NOMO-1 treated with dmso at 0.1 percent for 144 hours (cell line): ENCODE measurements at regions not wholly inside any gene's neighbourhood (a gene's known extent, or its start where the extent isn't known, plus 50 kb on each side); places are given as distances from the start of the nearest gene placed in this dataset.
A peak's percentile ranks its signal among the peaks of the same experiment; 100 is the strongest.

ENCODE experiments used
- DNase-seq: peaks from one replicate; lab custom pipeline; 2025; ENCODE audit not compliant: unreplicated experiment; lab: John Stamatoyannopoulos, UW

GRCh38 chr16:17877821-17878360 lies 407.1 kb upstream of the XYLT1 start:
- no peak for DNase-seq

DNA sequence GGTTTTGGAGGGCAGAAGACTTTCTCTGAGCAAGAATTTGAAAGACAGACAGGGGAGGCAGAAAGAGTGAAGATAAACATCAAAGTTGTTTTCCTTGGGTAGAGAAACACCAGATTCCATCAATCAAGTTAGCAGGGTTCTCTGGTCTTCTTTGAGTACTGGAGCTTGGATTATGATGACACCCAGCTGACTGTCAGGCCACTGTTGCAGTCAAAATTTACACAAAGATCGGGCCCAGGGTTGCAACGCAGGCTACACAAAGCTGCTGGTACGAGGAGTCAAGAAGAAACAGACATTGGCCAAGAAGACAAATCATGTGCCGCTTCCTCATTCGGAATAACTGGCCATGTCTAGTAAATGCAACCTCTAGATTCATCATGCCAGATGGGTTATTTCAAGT lies 396.2 kb upstream of the XYLT1 start:
- no peak for DNase-seq

- no peak for DNase-seq
These were observed 391.3 kb upstream of the XYLT1 start for GRCh38 chr16:17861981-17862479.

DNA sequence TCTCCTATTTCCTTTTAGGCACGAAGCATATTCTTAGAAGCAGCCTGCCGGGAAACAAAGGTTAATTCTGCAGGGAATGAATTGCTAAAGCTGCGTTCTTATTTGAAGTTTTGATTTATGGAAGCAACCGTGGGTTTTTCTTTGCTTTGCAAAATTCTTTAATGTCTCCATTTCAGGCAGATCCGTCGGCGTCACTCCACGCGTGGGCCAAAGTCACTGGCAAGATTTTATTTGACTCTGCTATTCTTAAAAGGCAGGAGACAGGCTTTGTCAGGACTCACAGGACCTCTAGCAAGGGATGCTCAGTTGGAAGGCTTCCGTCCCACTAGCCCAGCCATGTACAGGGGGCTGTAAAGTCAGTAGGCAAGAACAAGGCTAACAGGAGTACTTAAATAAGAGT lies 387.3 kb upstream of the XYLT1 start:
- no peak for DNase-seq

DNA sequence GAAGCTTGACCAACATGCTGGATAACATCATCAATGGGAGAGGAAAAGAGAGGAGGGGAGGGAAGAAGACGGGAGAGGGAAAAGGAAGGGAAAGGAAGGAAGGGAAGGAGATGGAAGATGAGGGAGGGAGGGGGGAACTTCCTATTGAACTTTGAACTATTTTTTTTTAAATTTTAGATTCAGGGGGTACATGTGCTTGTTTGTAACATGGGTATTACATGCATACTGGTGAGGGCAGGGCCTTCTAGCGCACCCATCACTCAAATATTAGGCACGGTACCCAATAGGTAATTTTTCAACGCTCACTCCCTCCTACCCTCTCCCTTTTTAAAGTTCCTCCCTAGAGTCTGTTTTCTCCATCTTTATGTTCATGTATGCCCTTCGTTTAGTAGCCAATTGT lies 383.2 kb upstream of the XYLT1 start:
- DNase-seq, result no peak

GRCh38 chr16:17852977-17853702 lies 382.4 kb upstream of the XYLT1 start:
- no peak for DNase-seq

GRCh38 chr16:17850581-17851250 lies 380.0 kb upstream of the XYLT1 start:
- DNase-seq, result no peak

DNA sequence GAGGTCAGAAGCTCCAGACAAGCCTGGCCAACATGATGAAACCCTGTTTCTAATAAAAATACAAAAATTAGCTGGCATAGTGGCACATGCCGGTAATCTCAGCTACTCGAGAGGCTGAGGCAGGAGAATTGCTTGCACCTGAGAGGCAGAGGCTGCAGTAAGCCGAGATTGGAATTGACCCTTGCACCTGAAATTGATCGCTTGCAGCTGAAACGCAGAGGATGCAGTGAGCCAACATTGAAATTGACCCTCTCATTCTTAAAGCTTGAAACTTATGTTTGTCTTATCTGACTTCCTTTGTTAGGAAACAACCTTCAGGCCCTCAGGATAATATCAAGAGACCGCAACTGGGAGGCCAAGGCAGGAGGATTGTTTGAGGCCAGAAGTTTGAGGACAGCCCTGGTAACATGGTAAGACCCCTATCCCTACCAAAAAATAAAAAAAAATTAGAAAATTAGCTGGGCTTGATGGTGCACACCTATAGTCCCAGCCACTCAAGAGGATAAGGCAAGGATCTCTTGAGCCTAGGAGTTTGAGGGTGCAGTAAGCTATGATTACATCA lies 376.6 kb upstream of the XYLT1 start:
- DNase-seq, result no peak

- DNase-seq, result no peak
These were observed 375.3 kb upstream of the XYLT1 start for GRCh38 chr16:17846030-17846429.

GRCh38 chr16:17845031-17845430 lies 374.3 kb upstream of the XYLT1 start:
- no peak for DNase-seq

DNA sequence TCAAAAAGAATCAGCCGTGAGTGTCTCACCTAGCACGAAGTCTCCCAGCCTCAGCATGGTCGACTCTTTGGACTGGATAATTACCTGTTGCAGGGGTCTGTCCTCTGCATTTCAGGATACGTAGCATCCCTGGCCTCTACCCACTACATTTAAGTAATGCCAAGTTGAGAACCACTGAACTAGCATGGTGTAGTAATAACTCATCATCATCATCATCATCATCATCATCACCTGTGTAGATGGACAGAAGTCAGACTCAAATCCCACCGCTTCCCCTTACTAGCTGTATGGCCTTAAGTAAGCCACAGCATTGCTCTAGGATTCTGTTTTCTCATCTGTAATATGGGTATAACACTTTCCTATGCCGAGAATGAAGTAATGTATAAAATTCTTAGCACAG lies 373.1 kb upstream of the XYLT1 start:
- DNase-seq, result no peak

DNA sequence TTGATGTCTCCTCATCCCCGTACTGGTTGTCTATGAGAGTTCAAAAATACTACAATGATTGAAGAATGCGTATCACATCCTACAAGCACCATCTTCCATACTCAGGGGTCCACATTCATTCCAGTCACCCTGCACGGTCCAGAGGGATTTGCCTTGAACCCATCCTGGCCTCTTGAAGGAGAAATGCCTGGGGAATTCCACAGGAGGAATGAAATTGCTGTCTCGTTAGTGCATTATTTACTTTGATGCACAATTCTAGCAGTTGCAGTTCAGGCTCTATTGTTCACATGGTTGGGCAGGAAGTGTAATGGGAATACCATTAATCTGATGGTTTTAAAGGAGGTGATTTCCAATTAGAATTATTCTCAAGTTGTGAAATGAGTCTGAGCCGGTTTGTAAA lies 369.1 kb upstream of the XYLT1 start:
- no peak for DNase-seq

DNA sequence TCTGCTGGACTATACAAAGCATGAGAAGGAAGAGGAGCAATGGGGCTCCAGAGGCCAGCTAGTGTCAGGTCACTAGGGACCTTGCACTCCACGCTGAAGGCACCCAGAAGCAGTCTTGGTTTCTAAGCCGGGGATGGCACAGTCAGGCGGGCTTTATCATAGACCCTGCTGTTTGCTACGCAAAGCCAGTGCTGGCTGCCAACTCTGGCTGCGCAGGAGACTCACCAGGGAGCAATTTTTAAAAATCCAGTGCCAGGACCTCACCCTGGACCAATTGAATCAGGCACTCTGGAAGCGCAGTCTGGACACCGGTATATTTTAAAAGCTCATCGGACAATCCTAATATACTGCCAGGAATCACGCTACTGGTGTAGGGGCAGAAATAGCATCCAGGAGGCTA lies 368.5 kb upstream of the XYLT1 start:
- DNase-seq, result no peak

DNA sequence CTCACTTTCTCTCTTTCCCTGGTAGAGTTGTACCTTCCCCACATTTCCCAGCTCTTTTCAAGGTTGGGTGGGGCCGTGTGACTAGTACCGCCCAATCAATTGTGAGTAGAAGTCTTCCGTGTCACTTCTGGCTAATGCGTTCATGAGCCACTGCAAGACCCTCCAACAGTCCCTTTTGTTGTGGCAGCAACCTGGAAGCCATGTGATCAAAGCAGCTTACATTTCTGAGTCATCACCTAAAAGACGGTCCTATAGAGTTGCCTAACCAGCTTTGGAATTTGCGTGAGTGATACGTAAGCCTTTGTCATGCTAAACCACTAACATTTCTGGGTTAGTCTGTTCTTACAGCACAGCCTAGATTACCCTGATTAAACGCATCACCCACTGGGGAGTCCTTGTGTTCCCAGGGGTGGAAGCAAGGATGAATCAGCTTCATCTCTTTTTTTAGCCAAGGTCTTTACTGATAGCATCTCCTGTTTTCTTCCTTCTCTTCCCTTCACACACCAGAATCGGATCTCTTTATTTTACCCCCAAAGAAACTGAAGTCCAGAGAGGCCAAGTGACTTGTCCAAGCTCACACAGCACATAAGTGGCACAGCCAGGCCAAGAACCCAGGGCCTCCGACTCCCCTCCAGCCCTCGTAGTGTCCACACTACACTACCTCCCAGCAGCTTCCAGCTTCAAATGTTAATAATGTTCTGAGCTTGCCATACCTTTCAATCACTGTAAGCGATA lies 366.3 kb upstream of the XYLT1 start:
- peak; percentile 42 for DNase-seq

DNA sequence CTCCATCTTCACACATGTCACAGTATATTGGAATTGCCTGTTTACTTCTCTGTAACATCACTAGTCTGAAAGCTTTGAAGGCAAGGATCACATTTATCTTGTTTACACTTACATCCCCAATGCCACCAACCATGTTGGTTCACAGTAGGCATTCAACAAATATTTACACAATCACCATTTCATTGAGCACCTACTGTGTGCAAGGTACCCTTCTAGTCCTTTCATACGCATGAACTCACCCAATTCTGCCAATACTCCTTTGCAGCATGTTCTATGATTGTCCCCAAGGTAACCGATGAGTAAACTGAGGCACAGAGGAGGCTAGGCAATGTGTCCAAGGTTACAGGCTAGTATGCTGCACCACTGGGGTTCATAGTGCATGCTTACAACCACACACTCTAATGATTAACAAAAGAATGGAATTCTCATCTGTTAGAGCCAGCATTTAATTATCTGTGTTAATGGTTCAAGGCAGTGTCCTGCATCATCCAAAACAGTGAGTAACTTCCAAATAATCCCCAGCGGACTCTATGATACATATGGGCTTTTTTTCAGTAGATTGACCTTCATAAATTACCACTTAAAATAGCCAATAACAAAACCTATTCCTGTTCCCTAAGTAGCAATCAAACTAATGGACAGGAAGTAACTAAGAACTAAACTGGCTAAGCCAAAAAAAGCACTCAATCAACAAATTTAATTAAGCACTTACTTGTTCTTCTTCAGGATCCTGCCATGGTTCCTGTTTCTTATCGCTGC lies 364.5 kb upstream of the XYLT1 start:
- peak; percentile 58 for DNase-seq

DNA sequence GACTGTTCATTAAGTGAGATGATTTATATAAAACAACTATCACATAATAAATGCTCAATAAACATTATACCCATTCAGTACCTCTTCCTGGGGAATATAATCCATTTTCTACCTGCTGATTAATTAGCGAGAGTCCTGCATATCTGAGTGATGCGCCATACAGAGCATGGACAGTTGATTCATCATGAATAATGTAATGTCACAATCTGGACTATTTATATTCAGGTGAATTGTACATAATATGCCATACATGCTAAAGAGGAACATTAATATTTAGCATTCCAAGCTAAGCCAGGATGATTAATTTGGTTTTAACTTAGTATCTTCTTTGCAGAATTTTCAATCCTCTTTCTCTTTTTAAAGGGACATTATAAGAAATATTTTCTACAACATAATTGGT lies 362.0 kb upstream of the XYLT1 start:
- no peak for DNase-seq

DNA sequence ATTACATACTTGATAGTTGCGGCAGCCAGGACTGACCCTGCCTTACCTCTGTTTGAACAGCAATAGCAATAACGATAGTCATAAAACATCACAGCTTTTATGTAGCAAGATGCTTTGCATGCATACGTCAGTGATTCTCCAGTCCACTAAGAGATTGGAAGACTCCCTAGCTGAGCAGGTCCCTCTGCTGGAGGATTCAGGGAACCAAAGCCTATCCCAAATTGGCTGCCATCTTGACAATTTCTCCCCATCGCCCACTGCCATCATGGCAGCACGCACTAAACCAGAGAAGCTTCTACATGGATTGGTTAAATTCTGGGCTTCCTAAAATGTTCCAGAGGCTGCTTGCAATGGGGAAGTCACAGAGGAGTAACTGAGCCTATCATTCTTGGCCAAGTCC lies 360.6 kb upstream of the XYLT1 start:
- DNase-seq, result no peak

- DNase-seq, result no peak
These were observed 359.9 kb upstream of the XYLT1 start for GRCh38 chr16:17830651-17831050.

DNA sequence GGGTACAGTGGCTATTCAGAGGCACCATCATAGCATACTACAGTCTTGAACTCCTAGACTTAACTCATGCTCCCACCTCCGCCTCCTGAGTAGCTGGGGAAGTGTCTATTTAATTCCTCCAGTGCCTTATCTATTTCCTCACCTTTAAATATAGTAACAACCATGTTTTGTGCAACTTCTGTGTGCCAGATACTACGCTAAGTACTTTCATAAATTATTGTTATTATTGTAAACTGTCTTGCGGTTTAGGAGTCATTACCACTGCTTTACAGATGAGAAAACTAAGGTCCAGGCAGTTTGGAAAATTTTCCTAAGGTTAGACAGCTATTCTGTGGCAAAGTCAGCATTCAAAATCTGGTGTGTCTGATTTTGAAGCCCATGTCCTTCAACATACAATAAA lies 359.1 kb upstream of the XYLT1 start:
- peak; percentile 40 for DNase-seq

GRCh38 chr16:17828012-17828411 lies 357.3 kb upstream of the XYLT1 start:
- DNase-seq, result no peak

DNA sequence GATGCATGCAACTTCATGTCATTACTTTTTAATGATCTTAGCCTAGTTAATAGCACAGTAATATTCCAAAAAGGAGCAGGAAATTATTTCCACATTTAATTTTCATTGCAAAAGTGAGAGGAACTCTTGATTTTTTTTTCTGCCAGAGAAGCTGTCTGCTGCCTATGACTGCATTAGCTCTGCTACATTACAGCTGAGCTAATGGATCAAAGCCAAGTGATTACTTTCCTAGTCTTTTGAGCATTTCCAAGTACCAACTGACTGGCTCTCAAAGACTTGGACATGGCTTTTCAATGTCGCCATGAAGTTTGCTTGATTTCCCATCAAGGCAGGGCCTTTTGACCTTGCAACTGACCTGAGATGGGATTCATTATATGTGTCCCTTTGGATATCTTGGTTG lies 356.6 kb upstream of the XYLT1 start:
- no peak for DNase-seq
